ENCODE measurements at regions not wholly inside any gene's neighbourhood (a gene's known extent, or its start where the extent isn't known, plus 50 kb on each side); places are given as distances from the start of the nearest gene placed in this dataset.

GRCh38 chr9:135369412-135369990, 110.1 kb upstream of the PPP1R26 start:
- ATAC-seq (no peak), DNase-seq (ENCODE audit: low read depth, low spot score) (no peak)
- intact Hi-C loops (cut with micrococcal nuclease; ENCODE audit: unreplicated experiment) (no loop called here), in situ Hi-C loops (cut with HindIII; ENCODE audit: low pct_unique_long_range_greater_than_20kb, low sequenced_read_pairs) (no loop called here)
- Histone ChIP-seq H3K9me3 (ENCODE audit: control insufficient read depth, insufficient read depth, low read depth, low read length) (no peaks in the 10 kb centered on the region), H3K4me1 (ENCODE audit: control insufficient read depth, insufficient read depth, low read length) (no peaks in the 10 kb centered on the region), H3K4me3 (ENCODE audit: low read depth in 2 of 2, low read length in 2 of 2) (no peak overlapping the region), H3K27ac (ENCODE audit: low read length) (no peak overlapping the region), H3K36me3 (ENCODE audit: control insufficient read depth, insufficient read depth, low read length) (no peaks in the 10 kb centered on the region), H3K27me3 (ENCODE audit: control insufficient read depth, insufficient read depth, low read length) (no peaks in the 10 kb centered on the region; the same call in 1 of the 2 replicates)
- BruUV-seq (replicated peaks), result no TSS peak
- ChIA-PET CTCF (no interaction called here), POLR2A (no interaction called here)
- TF ChIP-seq REST (IDR thresholded peaks at IDR 0.05; ENCODE audit: insufficient read depth in 1 of 2, low read depth in 2 of 2, low read length in 1 of 2), result no peak
- no peak for TF ChIP-seq TCF7L2 (IDR thresholded peaks at IDR 0.05; ENCODE audit: low read depth, low read length)
- TF ChIP-seq SIN3A (IDR thresholded peaks at IDR 0.05; ENCODE audit: borderline replicate concordance, insufficient read depth, low read depth, low read length), result no peak
- TF ChIP-seq, protein P1, sequence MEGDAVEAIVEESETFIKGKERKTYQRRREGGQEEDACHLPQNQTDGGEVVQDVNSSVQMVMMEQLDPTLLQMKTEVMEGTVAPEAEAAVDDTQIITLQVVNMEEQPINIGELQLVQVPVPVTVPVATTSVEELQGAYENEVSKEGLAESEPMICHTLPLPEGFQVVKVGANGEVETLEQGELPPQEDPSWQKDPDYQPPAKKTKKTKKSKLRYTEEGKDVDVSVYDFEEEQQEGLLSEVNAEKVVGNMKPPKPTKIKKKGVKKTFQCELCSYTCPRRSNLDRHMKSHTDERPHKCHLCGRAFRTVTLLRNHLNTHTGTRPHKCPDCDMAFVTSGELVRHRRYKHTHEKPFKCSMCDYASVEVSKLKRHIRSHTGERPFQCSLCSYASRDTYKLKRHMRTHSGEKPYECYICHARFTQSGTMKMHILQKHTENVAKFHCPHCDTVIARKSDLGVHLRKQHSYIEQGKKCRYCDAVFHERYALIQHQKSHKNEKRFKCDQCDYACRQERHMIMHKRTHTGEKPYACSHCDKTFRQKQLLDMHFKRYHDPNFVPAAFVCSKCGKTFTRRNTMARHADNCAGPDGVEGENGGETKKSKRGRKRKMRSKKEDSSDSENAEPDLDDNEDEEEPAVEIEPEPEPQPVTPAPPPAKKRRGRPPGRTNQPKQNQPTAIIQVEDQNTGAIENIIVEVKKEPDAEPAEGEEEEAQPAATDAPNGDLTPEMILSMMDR (IDR thresholded peaks at IDR 0.05), result no peak
- TF ChIP-seq POLR2AphosphoS5 (IDR thresholded peaks at IDR 0.05; ENCODE audit: low read depth, low read length), result no peak

DNA sequence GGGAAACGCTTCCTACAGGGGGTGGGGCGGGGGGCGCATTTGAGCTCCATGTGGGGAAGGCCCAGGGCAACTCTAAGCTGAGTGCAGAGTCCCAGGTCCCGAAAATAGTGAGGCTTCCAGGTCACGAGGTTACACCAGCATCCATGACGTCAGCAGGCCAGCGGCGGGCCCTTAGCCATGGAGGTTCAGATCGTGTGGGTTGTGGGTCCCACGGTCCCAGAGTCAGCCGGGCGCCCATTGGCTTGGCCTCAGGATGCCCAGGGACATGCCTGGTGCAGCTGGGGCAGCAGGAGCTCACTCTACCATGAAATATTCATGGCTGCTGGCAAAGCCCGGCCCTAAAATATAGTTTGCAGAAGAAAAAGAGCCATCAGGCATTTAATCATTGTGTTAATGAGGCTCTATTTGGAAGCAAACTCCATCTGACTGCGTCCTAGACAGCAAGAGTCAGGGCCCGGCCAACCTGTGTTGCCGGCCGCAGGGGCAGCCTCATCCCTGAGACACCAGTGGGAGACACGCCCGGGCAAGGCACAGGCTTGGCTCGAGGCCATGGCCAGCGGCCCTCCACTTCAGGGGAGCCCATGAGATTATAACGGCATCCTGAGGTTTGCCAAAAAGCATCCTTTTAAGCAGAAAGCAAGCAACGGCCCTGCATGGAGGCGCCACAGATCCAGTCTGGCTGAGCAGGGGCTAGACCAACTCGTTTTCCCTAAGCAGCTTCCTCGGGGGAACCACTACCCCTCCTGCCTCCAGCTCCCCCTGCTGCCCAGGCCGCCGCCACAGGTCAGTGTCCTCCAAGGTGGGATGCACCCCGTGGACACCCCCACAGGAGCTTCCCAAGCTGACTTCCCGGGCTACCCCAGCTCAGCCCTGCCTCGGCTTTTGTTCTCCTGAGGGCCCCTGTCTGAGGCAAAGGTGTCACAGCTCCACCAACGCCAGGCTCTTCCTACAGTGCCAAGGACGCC, 108.9 kb upstream of the PPP1R26 start:
- Histone ChIP-seq H3K9me3 (ENCODE audit: control insufficient read depth, insufficient read depth, low read depth, low read length) (no peaks in the 10 kb centered on the region), H3K27ac (ENCODE audit: low read length) (no peak overlapping the region), H3K4me3 (ENCODE audit: low read depth in 2 of 2, low read length in 2 of 2) (no peak overlapping the region), H3K36me3 (ENCODE audit: control insufficient read depth, insufficient read depth, low read length) (no peaks in the 10 kb centered on the region), H3K27me3 (ENCODE audit: control insufficient read depth, insufficient read depth, low read length) (no peaks in the 10 kb centered on the region; the same call in 1 of the 2 replicates), H3K4me1 (ENCODE audit: control insufficient read depth, insufficient read depth, low read length) (no peaks in the 10 kb centered on the region)
- TF ChIP-seq, protein P1 (IDR thresholded peaks at IDR 0.05), result no peak
- TF ChIP-seq POLR2AphosphoS5 (IDR thresholded peaks at IDR 0.05; ENCODE audit: low read depth, low read length) (no peak), REST (IDR thresholded peaks at IDR 0.05; ENCODE audit: insufficient read depth in 1 of 2, low read depth in 2 of 2, low read length in 1 of 2) (no peak), SIN3A (IDR thresholded peaks at IDR 0.05; ENCODE audit: borderline replicate concordance, insufficient read depth, low read depth, low read length) (no peak), TCF7L2 (IDR thresholded peaks at IDR 0.05; ENCODE audit: low read depth, low read length) (no peak)
- in situ Hi-C loops (cut with HindIII; ENCODE audit: low pct_unique_long_range_greater_than_20kb, low sequenced_read_pairs), result no loop called here
- intact Hi-C loops (cut with micrococcal nuclease; ENCODE audit: unreplicated experiment), result no loop called here
- ATAC-seq, result no peak
- DNase-seq (ENCODE audit: low read depth, low spot score), result no peak
- POLR2A ChIA-PET, result no interaction called here
- no TSS peak for BruUV-seq (replicated peaks)
- CTCF ChIA-PET, result no interaction called here
